Trophoblast cell (in vitro differentiated cells and primary cell): ENCODE measurements at regions not wholly inside any gene's neighbourhood (a gene's known extent, or its start where the extent isn't known, plus 50 kb on each side); places are given as distances from the start of the nearest gene placed in this dataset.

ENCODE experiments used
- DNase-seq, 2 donors: peaks; one replicate each; pipeline ENCODE4 v3.0.0-alpha.2; 2016
- H2AFZ ChIP-seq: 2 replicates; pipeline ENCODE4 v1.6.1; 2013; ENCODE audit warnings: low read length, moderate library complexity, mild to moderate bottlenecking; ENCODE audit not compliant: insufficient read depth, poor library complexity
- H2AK5ac ChIP-seq: 2 replicates; pipeline ENCODE4 v1.6.1; 2013; ENCODE audit warnings: mild to moderate bottlenecking, low read length
- H2BK120ac ChIP-seq: 2 replicates; pipeline ENCODE4 v1.6.1; 2013; ENCODE audit warnings: low read length, mild to moderate bottlenecking, moderate library complexity; ENCODE audit not compliant: insufficient read depth, poor library complexity
- H2BK12ac ChIP-seq: 2 replicates; pipeline ENCODE4 v1.6.1; 2013; ENCODE audit warnings: mild to moderate bottlenecking, low read length, moderate library complexity
- H2BK5ac ChIP-seq: 2 replicates; pipeline ENCODE4 v1.6.1; 2013; ENCODE audit warnings: low read length, low read depth, moderate library complexity, mild to moderate bottlenecking; ENCODE audit not compliant: poor library complexity
- H3K14ac ChIP-seq: 2 replicates; pipeline ENCODE4 v1.6.1; 2013; ENCODE audit warnings: mild to moderate bottlenecking, low read length
- H3K18ac ChIP-seq: 2 replicates; pipeline ENCODE4 v1.6.1; 2013; ENCODE audit warnings: mild to moderate bottlenecking, low read length
- H3K23ac ChIP-seq: 2 replicates; pipeline ENCODE4 v1.6.1; 2013; ENCODE audit warnings: low read length
- H3K27ac ChIP-seq: 2 replicates; pipeline ENCODE4 v1.5.1; 2013; ENCODE audit warnings: low read depth, mild to moderate bottlenecking, inconsistent platforms, low read length, moderate library complexity
- H3K27me3 ChIP-seq: 2 replicates; pipeline ENCODE4 v1.6.1; 2013; ENCODE audit warnings: inconsistent platforms, mild to moderate bottlenecking, low read length, moderate library complexity; ENCODE audit not compliant: insufficient read depth
- H3K36me3 ChIP-seq, 2 experiments: 1 replicate in 1 of 2; 2 replicates in 1 of 2; pipeline ENCODE4 v1.6.1; 2013; ENCODE audit warnings: low read length in 2 of 2, mild to moderate bottlenecking in 2 of 2, moderate library complexity in 1 of 2; ENCODE audit not compliant: insufficient read depth in 2 of 2, control insufficient read depth in 1 of 2
- H3K4ac ChIP-seq: 2 replicates; pipeline ENCODE4 v1.6.1; 2013; ENCODE audit warnings: low read depth, mild to moderate bottlenecking, low read length, moderate library complexity
- H3K4me1 ChIP-seq, 2 experiments: 1 replicate in 1 of 2; 2 replicates in 1 of 2; pipeline ENCODE4 v1.6.1; 2013; ENCODE audit warnings: low read length in 2 of 2, mild to moderate bottlenecking in 2 of 2, moderate library complexity in 1 of 2; ENCODE audit not compliant: insufficient read depth in 2 of 2, control insufficient read depth in 1 of 2
- H3K4me2 ChIP-seq: 2 replicates; pipeline ENCODE4 v1.6.1; 2013; ENCODE audit warnings: inconsistent platforms, mild to moderate bottlenecking, low read length, moderate library complexity
- H3K4me3 ChIP-seq: 2 replicates; pipeline ENCODE4 v1.5.1; 2013; ENCODE audit warnings: mild to moderate bottlenecking, low read depth, low read length, inconsistent platforms
- H3K79me1 ChIP-seq: one replicate; pipeline ENCODE4 v1.6.1; 2013; ENCODE audit warnings: low read length
- H3K79me2 ChIP-seq: 2 replicates; pipeline ENCODE4 v1.6.1; 2013; ENCODE audit warnings: low read length, mild to moderate bottlenecking; ENCODE audit not compliant: control insufficient read depth, insufficient read depth, poor library complexity
- H3K9ac ChIP-seq: 2 replicates; pipeline ENCODE4 v1.6.1; 2013; ENCODE audit warnings: mild to moderate bottlenecking, low read length
- H3K9me3 ChIP-seq: 2 replicates; pipeline ENCODE4 v1.6.1; 2013; ENCODE audit warnings: low read depth, mild to moderate bottlenecking, control low read depth, inconsistent platforms, low read length; ENCODE audit not compliant: insufficient read depth
- H4K12ac ChIP-seq: 2 replicates; pipeline ENCODE4 v1.6.1; 2013; ENCODE audit warnings: low read depth, mild to moderate bottlenecking, low read length, moderate library complexity
- H4K8ac ChIP-seq: 2 replicates; pipeline ENCODE4 v1.6.1; 2013; ENCODE audit warnings: low read depth, mild to moderate bottlenecking, low read length, moderate library complexity
- H4K91ac ChIP-seq: one replicate; pipeline ENCODE4 v1.6.1; 2013; ENCODE audit warnings: low read depth, mild to moderate bottlenecking, low read length, moderate library complexity
- WGBS: extraction: QIAGEN DNeasy Blood & Tissue Kit; methylation state at CpG from one replicate; pipeline ENCODE4 v1.1.7; 2013; ENCODE audit warnings: missing lambda C conversion rate; ENCODE audit not compliant: insufficient read length, insufficient coverage; ENCODE audit errors: extremely low coverage; 5-methylcytosine and 5-hydroxymethylcytosine counted together

- H3K9me3 ChIP-seq: peaks cover 5% of the 10 kb centered on the region
- no peaks in the 10 kb centered on the region for H3K27me3 ChIP-seq
- H3K4me1 ChIP-seq: no peaks in the 10 kb centered on the region
- H2BK12ac ChIP-seq: no peak overlapping the region
- H3K27ac ChIP-seq: no peak overlapping the region
- no CpG with 5 or more reads among the region's 4 CpGs for WGBS
- no peak overlapping the region for H3K9ac ChIP-seq
- no peak overlapping the region for H2AK5ac ChIP-seq
- no peak overlapping the region for H4K91ac ChIP-seq
- no peak overlapping the region for H3K14ac ChIP-seq
- H3K79me2 ChIP-seq: no peaks in the 10 kb centered on the region
- no peak overlapping the region for H2BK5ac ChIP-seq
- no peak overlapping the region for H2AFZ ChIP-seq
- H4K12ac ChIP-seq: no peak overlapping the region
- no peak for DNase-seq
- no peaks in the 10 kb centered on the region for H3K36me3 ChIP-seq
- H4K8ac ChIP-seq: no peak overlapping the region
- no peak overlapping the region for H3K18ac ChIP-seq
- H2BK120ac ChIP-seq: no peak overlapping the region
- no peak overlapping the region for H3K4me2 ChIP-seq
- no peak overlapping the region for H3K4ac ChIP-seq
- no peaks in the 10 kb centered on the region for H3K79me1 ChIP-seq
- no peak overlapping the region for H3K23ac ChIP-seq
- no peak overlapping the region for H3K4me3 ChIP-seq
Observed at GRCh38 chr10:123442901-123443300, 223.3 kb upstream of the GPR26 start.

- Histone ChIP-seq H3K4me1 (no peaks in the 10 kb centered on the region), H3K9ac (no peak overlapping the region), H3K36me3 (no peaks in the 10 kb centered on the region), H3K23ac (no peak overlapping the region), H3K4me2 (no peak overlapping the region), H3K79me1 (no peaks in the 10 kb centered on the region), H2AK5ac (no peak overlapping the region), H4K91ac (no peak overlapping the region), H3K27me3 (no peaks in the 10 kb centered on the region), H3K4ac (no peak overlapping the region), H3K14ac (no peak overlapping the region), H2BK120ac (no peak overlapping the region), H3K79me2 (no peaks in the 10 kb centered on the region), H2AFZ (no peak overlapping the region), H4K12ac (no peak overlapping the region), H4K8ac (no peak overlapping the region), H2BK5ac (no peak overlapping the region), H3K27ac (no peak overlapping the region), H2BK12ac (no peak overlapping the region), H3K9me3 (peaks cover 3% of the 10 kb centered on the region), H3K4me3 (no peak overlapping the region), H3K18ac (no peak overlapping the region)
- DNase-seq: no peak
Observed at GRCh38 chr10:123443924-123444323, 222.2 kb upstream of the GPR26 start.

- WGBS: no CpG with 5 or more reads among the region's 8 CpGs
- no peak overlapping the region for H2AFZ ChIP-seq
- no peaks in the 10 kb centered on the region for H3K79me1 ChIP-seq
Observed at GRCh38 chr10:123445261-123445775, 220.8 kb upstream of the GPR26 start.

GRCh38 chr10:123446449-123447156 lies 219.6 kb upstream of the GPR26 start:
- H2BK5ac ChIP-seq: no peak overlapping the region
- peaks cover 3% of the 10 kb centered on the region for H3K9me3 ChIP-seq
- no peak overlapping the region for H4K91ac ChIP-seq
- H3K79me1 ChIP-seq: no peaks in the 10 kb centered on the region
- H3K79me2 ChIP-seq: no peaks in the 10 kb centered on the region
- H3K4me3 ChIP-seq: no peak overlapping the region
- no peak overlapping the region for H3K4me2 ChIP-seq
- H3K9ac ChIP-seq: no peak overlapping the region
- H3K4me1 ChIP-seq: no peaks in the 10 kb centered on the region
- H2AFZ ChIP-seq: no peak overlapping the region
- no peak for DNase-seq
- H3K27ac ChIP-seq: no peak overlapping the region
- H2BK12ac ChIP-seq: no peak overlapping the region
- no peak overlapping the region for H2AK5ac ChIP-seq
- H4K8ac ChIP-seq: no peak overlapping the region
- WGBS: no CpG with 5 or more reads among the region's 10 CpGs
- no peaks in the 10 kb centered on the region for H3K27me3 ChIP-seq
- H4K12ac ChIP-seq: no peak overlapping the region
- no peak overlapping the region for H3K14ac ChIP-seq
- H3K18ac ChIP-seq: no peak overlapping the region
- no peak overlapping the region for H2BK120ac ChIP-seq
- H3K4ac ChIP-seq: no peak overlapping the region
- no peak overlapping the region for H3K23ac ChIP-seq
- H3K36me3 ChIP-seq: no peaks in the 10 kb centered on the region

More at GRCh38 chr10:123445261-123445775, 220.8 kb upstream of the GPR26 start:
- Histone ChIP-seq H2AK5ac (no peak overlapping the region), H4K12ac (no peak overlapping the region), H3K18ac (no peak overlapping the region), H3K27me3 (no peaks in the 10 kb centered on the region), H3K27ac (no peak overlapping the region), H3K23ac (no peak overlapping the region), H3K4me1 (no peaks in the 10 kb centered on the region), H3K14ac (no peak overlapping the region), H2BK12ac (no peak overlapping the region), H3K4me2 (no peak overlapping the region), H3K4me3 (no peak overlapping the region), H3K4ac (no peak overlapping the region), H2BK120ac (no peak overlapping the region), H3K9me3 (peaks cover 3% of the 10 kb centered on the region), H3K36me3 (no peaks in the 10 kb centered on the region), H3K9ac (no peak overlapping the region), H2BK5ac (no peak overlapping the region), H4K8ac (no peak overlapping the region), H3K79me2 (no peaks in the 10 kb centered on the region), H4K91ac (no peak overlapping the region)
- no peak for DNase-seq
